ENCODE measurements at regions not wholly inside any gene's neighbourhood (a gene's known extent, or its start where the extent isn't known, plus 50 kb on each side); places are given as distances from the start of the nearest gene placed in this dataset.
"Not testable (repeated sequence)": the region's sequence is repeated elsewhere in the genome, so short reads cannot be mapped to it uniquely, and the experiment has no call there.

DNA sequence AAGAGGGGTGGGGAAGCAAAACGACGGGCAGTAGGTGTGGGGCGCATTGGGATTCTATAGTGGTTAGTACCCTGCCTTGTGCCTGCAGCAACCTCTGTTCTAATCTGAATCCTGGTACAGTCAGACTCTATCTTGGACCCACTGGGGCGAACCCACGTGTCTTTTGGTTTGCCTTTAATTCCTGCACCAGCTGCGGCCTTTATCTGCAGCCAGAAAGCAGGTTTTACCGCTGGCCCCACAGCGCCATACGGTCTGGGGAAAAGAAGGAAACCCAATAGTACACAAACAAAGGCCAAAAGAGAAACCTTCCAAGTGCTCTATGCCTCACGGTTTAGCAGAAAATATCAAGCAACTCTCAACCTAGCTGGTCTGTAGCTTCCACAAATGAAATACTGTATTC lies 118.2 kb downstream of the PPIAL4A start:
- not testable (repeated sequence) for DNase-seq

DNA sequence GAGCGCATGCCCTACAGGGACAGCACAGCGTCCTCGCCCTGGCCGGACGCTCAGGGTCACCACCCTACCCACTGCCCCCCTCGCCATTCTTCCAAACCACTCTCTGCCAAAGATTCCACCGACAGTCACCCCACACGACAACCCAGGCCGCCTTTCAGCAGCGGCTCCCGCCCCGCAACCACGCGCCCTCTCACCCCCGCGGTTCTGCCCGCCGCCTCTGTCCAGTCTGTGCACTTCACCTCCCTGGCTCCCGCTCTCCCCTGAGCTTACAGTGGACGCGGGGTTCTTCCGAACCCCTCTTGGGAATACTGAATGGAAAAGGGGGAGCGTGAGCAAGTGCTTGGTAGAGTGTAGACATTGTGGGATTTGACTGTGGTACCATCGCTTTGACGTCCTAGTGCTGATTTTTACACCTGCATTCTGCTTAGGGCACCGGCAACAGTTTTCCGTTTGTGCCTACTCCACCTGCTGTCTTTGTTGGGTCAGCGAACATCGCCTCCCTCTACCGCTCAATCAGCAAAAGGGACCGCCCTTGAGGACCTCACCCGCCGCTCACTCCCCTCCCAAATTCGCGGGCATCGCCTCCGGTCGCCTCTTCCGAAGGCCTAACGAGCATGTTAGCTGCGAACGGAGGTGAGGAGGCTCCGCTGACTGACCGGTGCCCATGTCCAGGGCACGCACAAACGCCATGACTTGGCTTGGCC lies 119.1 kb downstream of the PPIAL4A start:
- DNase-seq: not testable (repeated sequence)

DNA sequence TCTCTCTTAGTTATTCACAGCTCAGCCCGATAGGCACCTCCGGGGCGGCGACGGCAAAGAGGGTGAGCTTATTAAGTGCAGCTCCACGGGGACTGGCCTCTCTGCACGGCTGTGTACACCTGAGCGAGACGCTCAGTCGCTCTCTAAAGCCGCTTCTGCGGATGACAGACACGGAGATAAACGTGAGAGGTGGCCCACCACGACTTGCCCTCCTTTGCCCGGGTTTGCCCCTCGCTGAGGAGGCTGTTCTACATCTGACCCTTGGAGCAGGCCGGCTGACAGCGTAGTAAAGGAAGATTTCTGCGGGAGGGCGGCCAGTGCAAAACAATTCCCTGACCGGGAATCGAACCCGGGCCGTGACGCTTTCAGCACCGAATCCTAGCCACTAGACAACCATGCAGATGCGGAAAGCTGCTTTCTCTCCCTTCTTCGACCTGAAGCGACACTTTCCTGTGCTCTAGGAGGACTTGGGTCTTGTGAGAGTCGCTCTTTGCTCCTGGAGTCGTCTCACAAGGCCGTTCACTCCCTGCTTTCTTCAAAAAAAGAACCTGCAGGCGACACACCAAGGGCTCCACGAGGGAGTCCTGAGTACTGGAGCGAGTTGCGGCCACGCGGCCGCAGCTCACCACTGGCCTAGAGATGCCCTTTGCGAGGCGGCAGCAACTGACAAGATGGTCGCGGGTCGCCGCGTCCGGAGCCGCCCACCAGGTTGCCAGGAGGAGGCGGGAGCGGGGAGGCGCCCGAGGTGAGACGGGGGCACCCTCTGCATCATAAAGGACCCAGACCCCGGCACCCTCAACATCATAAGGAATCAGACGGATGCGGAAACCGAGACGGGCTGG lies 119.9 kb downstream of the PPIAL4A start:
- DNase-seq: peak; percentile 68

DNA sequence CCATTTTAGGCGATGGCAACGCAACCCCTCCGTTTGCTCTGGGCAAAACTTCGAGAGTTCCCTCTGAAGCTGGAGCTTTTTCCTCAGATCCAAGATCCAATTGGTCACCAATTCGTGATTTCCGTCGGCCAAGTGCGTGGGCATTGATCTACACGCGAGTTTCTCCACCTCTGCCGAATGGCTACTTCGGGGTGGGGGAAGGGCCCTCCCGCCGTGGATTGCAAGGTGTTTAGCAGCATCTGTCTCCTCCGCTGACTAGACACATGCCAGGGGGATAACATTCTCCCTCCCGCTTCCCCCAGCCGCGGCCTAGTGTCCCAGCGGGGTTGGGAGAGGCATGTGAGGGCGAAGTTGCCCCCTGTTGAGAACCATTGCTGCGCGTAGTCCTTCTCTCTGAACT lies 120.6 kb downstream of the PPIAL4A start:
- DNase-seq: not testable (repeated sequence)

DNA sequence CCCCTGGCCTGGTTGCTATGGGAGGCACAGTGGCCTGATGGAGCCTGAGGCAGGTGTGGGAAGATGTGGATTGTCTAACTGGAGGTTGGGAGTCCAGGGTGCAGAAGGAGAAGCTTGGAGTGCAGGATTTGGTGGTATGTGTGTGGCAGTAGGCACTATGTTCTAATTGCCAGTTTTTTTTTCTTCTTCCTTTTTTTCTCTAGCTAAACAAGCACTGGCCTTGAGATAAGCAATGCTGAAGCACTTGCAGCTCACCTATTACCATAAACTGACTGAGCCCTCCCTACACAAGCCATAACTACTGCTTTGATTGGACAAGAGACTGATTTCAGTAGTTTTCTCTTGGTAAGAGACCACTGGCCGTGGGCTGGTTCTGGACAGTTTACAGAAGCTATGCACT lies 123.6 kb downstream of the PPIAL4A start:
- not testable (repeated sequence) for DNase-seq

DNA sequence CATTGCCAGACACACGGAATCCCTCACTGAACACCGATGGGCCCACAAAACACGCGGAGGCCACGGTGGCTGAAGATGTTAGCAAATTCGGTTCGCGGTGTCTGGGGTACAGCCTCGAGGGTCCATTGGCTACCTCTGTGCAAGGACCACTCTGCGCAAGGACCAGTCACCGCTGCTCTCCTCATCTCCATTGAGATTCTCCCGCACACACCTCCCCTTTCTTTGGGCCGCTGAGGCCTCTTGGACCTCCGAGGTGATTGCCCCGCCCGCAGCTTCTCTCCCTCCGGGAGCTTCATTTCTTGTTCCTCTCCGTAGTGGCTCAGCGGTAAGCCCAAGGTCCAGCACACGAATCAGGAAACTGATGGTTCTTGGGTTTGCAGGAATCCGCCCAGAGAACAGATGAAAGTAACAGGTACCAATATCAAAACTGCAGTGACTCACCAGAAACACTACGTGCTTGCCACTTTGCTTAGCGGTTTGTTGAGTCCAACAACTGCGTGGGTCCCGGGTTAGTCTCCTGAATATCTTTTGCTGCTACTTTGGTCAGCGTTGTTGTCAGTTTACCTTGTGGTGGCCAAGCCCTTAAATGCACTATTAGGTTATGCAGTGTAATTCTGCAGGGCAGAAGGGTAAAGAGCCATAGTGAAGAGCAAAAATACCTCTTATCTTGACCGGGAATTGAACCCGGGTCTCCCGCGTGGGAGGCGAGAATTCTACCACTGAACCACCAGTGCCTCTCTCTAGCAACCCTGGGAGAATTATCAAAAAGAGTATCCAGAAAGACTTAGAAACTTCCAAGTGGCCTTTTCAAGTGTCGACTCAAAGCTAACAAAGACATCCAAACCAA lies 126.8 kb downstream of the PPIAL4A start:
- peak; percentile 65 for DNase-seq

DNA sequence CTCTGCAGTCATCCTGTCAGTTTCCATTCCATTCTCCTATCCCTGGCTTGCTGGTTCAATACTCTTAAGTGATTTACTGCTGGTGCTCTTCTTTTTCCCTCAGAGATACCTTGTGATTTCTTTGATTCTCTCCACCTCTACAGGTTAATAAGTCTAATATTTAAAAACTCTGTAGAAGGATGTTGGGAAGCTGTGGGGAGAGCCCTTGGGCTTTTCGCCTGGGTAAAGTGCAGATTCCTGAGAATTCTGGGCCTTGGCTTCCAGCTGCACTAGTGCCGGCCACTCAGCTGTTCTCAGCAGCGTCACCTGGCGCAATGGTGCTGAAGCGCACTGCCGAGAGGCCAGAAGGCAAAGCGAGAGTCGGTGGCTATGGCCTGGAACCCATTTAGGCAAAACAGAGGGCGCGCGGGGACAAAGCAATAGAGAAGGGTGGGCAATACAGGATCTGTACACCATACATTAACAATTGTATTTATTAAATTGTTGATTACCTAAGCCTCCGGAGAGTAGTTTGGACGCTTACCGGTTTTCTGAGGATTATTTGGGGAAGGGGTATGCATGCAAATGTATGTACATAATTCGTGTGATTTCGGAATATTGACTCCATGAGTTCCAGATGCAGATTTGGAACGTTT lies 130.3 kb downstream of the PPIAL4A start:
- not testable (repeated sequence) for DNase-seq

DNA sequence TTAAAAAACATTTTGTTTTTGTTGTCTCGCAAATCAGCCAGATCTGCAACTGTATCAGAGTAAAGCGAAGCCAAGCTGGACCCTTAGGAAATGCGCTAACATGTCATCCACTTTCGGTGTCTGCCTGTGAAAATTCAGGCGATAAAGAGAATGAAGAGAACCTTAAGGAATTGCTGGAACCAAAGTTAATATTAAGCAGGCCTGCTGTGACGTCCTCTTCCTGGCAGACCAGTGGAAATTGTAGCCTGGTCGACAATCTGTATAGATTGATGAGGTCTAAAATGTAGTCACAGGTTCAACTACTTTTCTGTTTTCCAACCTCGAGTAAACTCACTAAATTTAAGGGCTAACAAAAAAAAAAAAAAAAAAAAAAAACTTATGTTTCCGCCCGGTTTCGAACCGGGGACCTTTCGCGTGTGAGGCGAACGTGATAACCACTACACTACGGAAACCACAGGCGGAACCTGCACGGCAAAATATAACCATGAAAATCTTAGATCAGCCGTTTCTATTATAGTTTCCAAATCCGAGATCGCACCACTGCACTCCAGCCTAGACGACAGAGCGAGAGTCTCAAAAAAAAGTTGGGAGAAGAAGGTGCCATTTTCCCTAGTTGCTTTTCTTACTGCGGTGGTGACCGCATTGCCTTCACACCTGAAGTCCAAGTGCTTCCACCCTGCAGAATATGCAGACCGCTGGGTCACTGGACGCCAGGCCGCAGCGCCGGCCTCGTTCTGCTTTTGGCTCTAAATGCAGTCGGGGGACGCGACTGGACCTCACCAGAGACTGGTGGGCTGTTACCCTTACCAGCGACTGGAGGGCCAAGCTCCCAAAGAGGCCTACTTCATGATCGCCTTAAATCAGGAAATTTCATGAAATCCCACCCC lies 131.0 kb downstream of the PPIAL4A start:
- DNase-seq: peak; percentile 70

DNA sequence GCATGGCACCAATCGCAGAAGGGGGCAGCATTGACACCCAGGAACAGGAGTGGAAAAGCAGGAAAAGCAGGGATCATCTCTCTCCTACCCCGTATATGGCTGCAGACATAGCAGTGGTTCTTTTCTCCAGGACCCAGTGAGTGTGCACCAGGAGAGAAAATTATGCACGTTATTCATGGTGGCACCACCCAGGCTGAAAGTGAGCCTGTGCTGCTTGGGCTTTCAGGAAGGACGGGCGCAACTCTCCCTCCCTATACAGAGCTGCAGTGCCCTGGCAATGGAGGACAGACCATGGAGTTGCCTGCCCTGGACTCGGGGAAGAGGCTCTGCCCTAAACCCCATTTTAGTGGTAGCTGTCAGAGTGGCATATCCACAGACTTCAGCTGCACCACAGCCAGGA lies 132.1 kb downstream of the PPIAL4A start:
- not testable (repeated sequence) for DNase-seq

DNA sequence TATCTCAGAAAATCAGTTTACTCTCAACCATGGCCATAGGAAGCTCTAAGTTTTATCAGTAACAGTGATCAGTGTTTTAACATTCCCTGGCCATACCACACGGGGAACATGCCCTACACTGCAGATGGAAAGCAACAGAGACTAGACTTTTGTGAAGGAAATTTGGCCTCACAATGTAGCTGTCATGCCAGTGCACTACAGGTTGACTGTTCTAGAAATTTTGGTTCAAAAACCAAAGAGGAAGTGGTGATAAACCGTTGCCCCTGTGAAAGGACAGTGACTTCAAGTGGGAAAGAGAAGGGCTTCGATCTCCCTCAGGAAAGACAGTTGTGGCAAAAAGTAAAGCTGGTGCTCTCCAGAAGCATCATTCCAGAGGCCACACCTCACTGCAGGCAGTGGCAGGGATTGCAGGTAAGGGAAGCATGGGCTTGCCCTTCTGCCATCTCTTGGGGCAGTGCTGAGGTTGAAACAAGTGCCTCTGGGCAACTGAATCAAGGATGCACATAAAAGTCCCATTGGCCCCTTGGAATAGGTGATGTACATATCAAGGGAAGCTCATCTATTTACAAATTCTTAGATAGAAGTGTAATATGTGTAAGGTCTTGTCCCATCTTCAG lies 143.4 kb downstream of the PPIAL4A start:
- not testable (repeated sequence) for DNase-seq

DNA sequence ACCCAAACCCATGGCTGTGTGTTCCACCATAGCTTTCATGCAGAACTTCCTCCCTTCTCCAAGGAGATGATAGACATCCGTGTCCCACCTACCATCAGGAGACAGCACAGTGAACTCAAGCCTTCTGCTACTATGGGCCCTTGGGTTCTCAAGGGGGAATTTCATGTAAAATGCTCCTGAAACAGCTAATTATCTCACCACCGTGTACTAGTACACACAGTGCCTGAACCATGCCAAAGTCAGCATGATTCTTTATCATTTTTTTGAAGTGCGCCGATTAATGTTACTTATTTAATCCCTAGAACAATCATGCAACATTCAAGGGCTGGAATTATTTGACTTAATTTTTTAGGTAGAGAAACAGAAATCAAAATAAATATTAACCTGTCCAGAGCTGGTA lies 147.2 kb downstream of the PPIAL4A start:
- DNase-seq: not testable (repeated sequence)

DNA sequence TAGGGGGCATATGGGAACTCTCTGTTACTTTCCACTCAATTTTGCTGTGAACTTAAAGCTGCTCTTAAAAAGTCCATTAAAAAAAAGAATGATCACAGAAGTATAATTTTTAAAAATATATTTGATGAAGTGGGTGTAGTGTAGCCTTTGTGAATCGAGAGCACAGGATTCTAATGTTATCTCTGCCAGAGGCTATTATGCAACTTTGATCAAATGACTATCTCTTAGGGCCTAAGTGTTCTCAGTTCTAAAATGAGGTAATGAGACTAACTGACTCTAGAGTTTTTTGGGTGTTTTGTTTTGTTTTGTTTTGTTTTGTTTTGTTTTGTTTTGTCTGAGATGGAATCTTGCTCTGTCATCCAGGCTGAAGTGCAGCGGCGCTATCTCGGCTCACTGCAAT lies 143.2 kb downstream of the FAM72B start:
- not testable (repeated sequence) for DNase-seq

DNA sequence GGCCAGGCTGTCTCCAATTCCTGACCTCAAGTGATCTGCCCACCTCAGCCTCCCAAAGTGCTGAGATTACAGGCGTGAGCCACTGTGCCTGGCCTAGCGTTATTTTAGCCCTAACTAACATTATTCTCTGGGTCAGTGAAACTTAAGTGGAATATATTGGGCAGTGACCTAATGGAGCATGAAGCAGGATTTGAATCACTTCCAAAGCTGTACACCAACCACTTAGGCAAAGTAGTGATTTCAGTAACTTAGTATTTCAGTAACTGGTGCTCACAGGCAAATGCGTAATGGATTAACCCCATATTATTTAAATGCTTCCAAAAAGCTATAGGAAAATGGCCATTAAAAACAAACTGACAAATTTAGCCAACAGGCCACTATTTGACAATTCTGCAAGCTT lies 142.6 kb downstream of the FAM72B start:
- DNase-seq: not testable (repeated sequence)

DNA sequence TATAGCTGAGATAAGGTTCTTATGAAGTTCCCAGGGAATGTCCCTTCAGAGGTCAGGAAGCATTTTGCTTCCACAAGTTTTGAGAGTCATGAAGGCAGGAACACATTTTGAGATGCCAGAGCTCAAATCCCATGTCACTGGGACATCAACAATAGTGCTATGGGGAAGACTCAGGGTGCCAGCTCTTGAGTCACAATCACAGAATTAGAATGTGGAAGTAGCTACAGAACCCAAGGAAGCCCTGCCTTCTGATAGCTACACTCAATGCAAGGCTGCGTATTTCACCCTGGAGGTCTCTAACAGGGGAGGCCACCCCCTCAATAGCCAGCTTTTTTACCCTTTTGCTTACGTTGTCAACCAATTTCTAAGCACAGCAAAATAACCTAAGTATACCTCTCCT lies 141.3 kb downstream of the FAM72B start:
- not testable (repeated sequence) for DNase-seq

DNA sequence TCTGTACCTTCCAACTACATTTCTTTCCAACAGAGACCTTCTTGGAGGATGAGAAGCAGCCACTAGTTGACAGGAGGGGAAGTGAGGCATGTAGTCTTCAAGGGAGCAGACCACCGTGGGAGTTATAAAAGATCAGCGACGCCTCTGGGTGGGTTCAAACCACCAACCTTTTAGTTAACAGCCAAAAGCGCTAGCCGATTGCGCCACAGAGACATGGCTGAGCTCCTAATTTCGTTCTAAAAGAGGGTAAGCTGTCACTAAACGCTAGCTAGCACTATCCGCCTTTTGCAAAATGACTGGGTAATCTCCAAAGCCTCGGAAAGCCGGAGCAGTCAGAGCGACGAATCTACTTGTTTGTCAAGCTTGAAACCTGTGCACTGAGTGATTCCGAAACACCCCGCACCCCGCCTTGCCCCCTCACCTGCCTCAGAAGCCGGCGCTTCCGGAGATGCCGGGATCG lies 135.8 kb downstream of the FAM72B start:
- DNase-seq: peak; percentile 55

DNA sequence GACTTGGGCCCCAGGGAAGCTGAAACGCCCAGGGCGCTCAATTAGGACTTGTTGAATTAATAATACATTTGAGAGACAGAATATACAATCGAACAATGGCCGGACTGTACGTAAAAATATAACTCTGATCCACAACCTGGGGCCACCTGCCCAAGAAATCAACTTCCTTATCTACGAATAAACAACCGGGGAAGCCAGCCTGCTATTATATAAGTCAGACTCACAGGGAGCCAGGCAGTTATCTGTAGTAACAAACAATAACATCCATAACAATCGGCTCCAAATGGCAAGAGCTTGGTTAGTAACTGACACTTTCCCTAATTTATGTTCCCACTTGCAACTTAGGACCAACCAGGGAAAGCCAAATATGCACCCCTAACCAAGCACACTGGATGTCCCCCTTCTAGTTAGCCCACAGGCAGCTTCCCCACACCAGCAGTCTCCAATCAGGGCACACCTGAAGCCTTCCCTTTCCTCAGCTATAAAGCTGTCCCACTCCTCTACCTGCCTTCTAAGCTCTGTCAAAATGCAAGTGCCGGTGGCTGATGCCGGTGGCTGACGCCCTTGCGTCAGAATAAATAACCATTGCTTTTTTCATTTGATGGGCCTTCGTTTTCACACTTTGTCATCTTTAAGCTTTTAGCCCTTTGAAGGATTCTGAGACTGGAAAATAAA lies 135.2 kb downstream of the FAM72B start:
- DNase-seq: not testable (repeated sequence)

DNA sequence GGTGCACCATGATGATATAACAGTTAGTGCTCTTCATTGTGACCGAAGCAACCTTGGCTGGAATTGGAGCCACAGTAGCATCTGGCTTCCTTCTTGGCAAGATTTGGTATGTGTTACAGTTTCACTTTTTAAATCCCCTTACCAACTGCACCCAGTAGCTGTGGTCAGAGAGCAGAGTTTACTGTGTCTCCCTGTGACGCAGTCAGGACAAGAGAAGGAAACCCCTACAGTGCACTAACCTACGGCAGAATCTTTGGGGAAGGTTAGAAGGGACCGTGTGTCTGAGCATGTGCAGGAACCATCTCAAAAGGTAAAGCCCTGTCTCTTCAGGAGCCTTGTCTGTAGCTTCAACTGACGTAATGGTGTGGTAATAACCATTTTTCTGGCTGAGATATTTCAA lies 134.0 kb downstream of the FAM72B start:
- DNase-seq: not testable (repeated sequence)

DNA sequence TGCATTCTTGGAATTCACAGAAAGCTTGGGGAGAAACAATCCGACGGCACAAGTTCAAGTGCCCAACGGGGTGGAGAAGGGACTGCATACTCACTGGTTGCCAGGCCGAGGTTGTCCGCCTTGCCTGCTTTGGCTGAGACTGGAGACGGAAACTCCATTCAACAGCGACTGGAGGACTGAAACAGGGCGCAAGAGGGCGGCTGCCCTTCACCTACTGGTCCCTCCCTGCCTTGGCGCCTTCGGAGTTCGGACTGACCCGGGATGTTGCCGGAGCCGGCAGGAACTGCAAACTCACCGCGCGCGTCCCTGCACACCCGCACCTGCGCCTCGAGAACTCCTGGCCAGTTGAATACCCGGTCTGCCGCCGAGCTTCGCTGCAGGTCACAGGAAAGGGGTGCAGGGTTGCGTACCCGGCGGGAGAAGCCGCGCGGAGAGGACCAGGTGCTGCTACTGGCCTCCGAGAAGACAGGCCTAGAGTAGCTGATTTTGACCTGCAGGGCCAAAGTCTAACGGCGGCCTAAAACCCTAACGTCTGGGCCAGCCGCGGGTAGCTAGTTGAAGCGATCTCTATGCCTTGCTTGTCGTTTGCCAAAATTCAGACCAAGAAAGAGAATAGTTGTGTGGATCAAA lies 132.9 kb downstream of the FAM72B start:
- DNase-seq: not testable (repeated sequence)

DNA sequence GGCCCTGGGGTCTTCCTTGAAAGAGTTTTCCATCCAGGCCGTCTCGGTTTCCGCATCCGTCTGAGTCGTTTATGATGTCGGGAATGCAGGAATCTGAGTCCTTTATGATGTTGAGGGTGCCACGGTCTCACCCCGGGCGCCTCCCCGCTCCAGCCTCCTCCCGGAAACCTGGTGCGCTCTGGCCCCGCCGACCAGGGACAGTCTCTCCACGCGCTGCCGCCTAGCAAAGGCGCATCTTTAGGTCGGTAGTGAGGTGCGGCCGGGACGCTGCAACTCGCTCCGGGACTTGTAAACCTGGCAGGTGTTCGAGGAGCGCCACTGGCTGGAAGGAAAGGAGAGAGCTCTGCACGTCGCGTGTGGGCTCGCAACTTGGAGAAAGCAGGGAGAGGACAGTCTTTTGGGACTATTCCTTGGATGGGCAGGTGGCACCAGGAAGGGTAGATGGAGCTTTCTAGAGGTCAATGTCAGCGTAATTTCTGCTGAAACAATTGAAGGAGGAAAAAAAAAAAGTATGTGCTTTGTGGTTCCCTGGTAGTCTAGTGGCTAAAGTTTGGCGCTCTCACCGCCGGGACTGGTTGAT lies 132.0 kb downstream of the FAM72B start:
- DNase-seq: peak; percentile 11

DNA sequence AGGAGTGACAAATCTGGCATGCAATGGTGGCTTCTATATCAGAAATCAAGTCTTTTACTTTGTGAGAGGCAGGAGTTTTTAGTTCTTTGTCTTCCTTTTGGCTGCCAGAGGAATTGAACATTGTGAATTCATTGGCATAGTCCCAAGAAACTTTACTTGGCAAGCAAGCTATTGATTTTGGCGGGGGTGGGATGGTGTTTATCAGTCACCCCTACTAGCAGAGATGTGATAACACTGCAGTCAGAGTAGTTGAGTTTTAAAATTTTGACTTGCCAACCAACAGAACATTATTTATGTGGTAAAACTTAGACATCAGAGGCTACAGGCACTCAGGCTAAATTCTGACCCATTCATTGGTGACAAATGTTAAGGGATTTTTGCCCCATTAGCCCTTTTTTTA lies 129.2 kb downstream of the FAM72B start:
- DNase-seq: not testable (repeated sequence)
